K562 (cell line): ENCODE measurements at regions not wholly inside any gene's neighbourhood (a gene's known extent, or its start where the extent isn't known, plus 50 kb on each side); places are given as distances from the start of the nearest gene placed in this dataset.

Source experiments
- IRF2 ChIP-seq: sonication (generic); formaldehyde crosslinking; IDR thresholded peaks from 2 replicates; pipeline ENCODE4 v1.8.1; 2022; ENCODE audit warnings: mild to moderate bottlenecking, missing genetic modification reagents
- MAFK ChIP-seq: IDR thresholded peaks from 2 replicates; pipeline ENCODE4 v1.6.1; 2011; ENCODE audit warnings: low read length, improper control_type of control experiment
- NFIC ChIP-seq: fragments of 450-650 bp; IDR thresholded peaks from 2 replicates; pipeline ENCODE4 v1.6.1; 2017; ENCODE audit warnings: mild to moderate bottlenecking, inconsistent platforms
- PRPF4 ChIP-seq: fragments of 200-400 bp; formaldehyde crosslinking; IDR thresholded peaks from one replicate; pipeline ENCODE4 v1.6.1; 2017; ENCODE audit warnings: low read length, low read depth, mild to moderate bottlenecking; ENCODE audit not compliant: insufficient read depth, poor library complexity, severe bottlenecking
- PTBP1 ChIP-seq: fragments of 200-400 bp; formaldehyde crosslinking; IDR thresholded peaks from 2 replicates; pipeline ENCODE4 v1.6.1; 2017; ENCODE audit warnings: low read depth, low read length
- SRSF3 ChIP-seq: fragments of 200-400 bp; formaldehyde crosslinking; IDR thresholded peaks from 2 replicates; pipeline ENCODE4 v1.6.1; 2016; ENCODE audit warnings: mild to moderate bottlenecking, low read length, moderate library complexity; ENCODE audit not compliant: insufficient read depth
- ZNF41 ChIP-seq: fragments of 250-450 bp; sonication (Bioruptor Pico); conservative IDR thresholded peaks from 2 replicates; pipeline ENCODE4 v1.4.0; 2020; ENCODE audit warnings: mild to moderate bottlenecking
- ZNF583 ChIP-seq: fragments of 250-450 bp; sonication (Bioruptor Pico); IDR thresholded peaks from 2 replicates; pipeline ENCODE4 v1.4.0; 2020
- ZNF586 ChIP-seq: fragments of 450-650 bp; formaldehyde crosslinking; conservative IDR thresholded peaks from 2 replicates; pipeline ENCODE4 v1.4.0; 2020; ENCODE audit warnings: mild to moderate bottlenecking, moderate library complexity
- ZNF639 ChIP-seq, 2 experiments: fragments of 200-800 bp in 1 of 2; sonication (Bioruptor generic) in 1 of 2; sonication (generic) in 1 of 2; formaldehyde crosslinking in 1 of 2; IDR thresholded peaks in 1 of 2; conservative IDR thresholded peaks in 1 of 2; 2 replicates each; pipeline versions ENCODE4 v1.5.0 to v1.6.1; 2016 to 2020; ENCODE audit warnings: missing compliant biosample characterization in 1 of 2, missing genetic modification characterization in 1 of 2, missing genetic modification reagents in 1 of 2
- ZNF699 ChIP-seq: fragments of 250-450 bp; sonication (Bioruptor Pico); IDR thresholded peaks from 2 replicates; pipeline ENCODE4 v1.8.0; 2021; ENCODE audit warnings: mild to moderate bottlenecking, moderate library complexity; ENCODE audit not compliant: insufficient replicate concordance
- ZNF717 ChIP-seq: fragments of 250-450 bp; sonication (Bioruptor Pico); IDR thresholded peaks from 2 replicates; pipeline ENCODE4 v1.5.0; 2021
- ZNF766 ChIP-seq: fragments of 200-800 bp; sonication (Bioruptor generic); conservative IDR thresholded peaks from 2 replicates; pipeline ENCODE4 v1.6.1; 2016; ENCODE audit warnings: missing genetic modification characterization, missing compliant biosample characterization
- TF ChIP-seq, protein P1 (sequence below), 3 experiments: IDR thresholded peaks in 2 of 3; conservative IDR thresholded peaks in 1 of 3; 2 replicates each; pipeline ENCODE4 v1.5.1; 2011 to 2012; ENCODE audit warnings: low read length in 3 of 3, mild to moderate bottlenecking in 3 of 3, control low read depth in 2 of 3, improper control_type of control experiment in 1 of 3, inconsistent platforms in 1 of 3, low read depth in 1 of 3, mixed read lengths in 1 of 3, moderate library complexity in 1 of 3; ENCODE audit not compliant: insufficient read depth in 2 of 3
- TF ChIP-seq, protein P2 (sequence below): fragments of 250-450 bp; sonication (Bioruptor Pico); IDR thresholded peaks from 2 replicates; pipeline ENCODE4 v1.4.0; 2020; ENCODE audit warnings: mild to moderate bottlenecking, moderate library complexity
- TF ChIP-seq, protein P3 (sequence below), 2 experiments: fragments of 450-650 bp; conservative IDR thresholded peaks; 2 replicates each; pipeline ENCODE4 v1.6.1; 2017; ENCODE audit warnings: mild to moderate bottlenecking in 2 of 2, moderate library complexity in 2 of 2

DNA sequence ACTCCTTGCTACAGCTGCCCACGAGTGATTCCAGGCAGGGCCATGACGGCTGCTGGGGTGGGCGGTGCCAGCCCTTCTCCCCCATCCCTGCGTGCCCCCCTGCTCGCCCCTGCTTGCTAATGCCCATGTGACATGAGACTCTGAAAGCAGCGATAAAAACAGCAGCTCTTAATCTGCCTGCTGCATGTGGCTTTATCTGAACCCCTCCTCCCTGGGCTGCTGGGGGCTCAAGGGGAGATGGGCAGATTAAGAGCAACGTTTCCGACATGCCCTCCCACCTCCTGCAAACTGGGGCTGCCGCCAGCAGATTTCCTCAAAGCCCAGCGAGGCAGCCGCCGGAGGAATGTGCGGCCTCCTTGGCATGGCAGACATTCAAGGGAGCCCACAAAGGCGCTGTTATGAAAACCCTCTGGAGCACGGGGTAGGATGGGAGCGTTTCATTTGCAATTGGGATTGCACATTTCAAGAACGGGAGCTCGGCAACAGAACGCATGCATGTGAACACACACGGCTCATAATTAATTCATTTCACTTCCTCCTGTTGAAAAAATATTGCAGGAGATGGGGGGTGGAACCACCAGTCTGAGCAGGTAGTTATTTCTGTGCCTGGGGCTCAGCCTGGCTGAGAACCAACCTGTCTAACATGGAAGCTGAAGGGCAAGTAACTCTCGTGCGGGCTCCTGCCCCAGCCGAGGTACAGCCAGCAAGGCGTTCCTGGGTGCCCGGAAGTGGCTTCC is 504.2 kb upstream of the PROK2 start (continued):
- TF ChIP-seq MAFK (0 out of 2 replicates have a peak, but pooled peaks have one; percentile 2), ZNF586 (CRISPR knock-in tag) (no peak), ZNF717 (no peak), SRSF3 (no peak), NFIC (peak; percentile 91), PRPF4 (no peak), ZNF639 (CRISPR knock-in tag; conservative IDR thresholded peaks at IDR 0.05 in 1 of 2, IDR thresholded peaks at IDR 0.05 in 1 of 2) (peak in 1 of 2 experiments; percentile 76; a peak in 2 of 4 replicates), ZNF41 (CRISPR knock-in tag) (no peak), ZNF766 (CRISPR knock-in tag) (peak; percentile 50; the same call in 1 of the 2 replicates), ZNF583 (CRISPR knock-in tag) (peak; percentile 89), PTBP1 (no peak), ZNF699 (CRISPR knock-in tag) (no peak), IRF2 (CRISPR knock-in tag) (no peak)
- TF ChIP-seq, protein P1, sequence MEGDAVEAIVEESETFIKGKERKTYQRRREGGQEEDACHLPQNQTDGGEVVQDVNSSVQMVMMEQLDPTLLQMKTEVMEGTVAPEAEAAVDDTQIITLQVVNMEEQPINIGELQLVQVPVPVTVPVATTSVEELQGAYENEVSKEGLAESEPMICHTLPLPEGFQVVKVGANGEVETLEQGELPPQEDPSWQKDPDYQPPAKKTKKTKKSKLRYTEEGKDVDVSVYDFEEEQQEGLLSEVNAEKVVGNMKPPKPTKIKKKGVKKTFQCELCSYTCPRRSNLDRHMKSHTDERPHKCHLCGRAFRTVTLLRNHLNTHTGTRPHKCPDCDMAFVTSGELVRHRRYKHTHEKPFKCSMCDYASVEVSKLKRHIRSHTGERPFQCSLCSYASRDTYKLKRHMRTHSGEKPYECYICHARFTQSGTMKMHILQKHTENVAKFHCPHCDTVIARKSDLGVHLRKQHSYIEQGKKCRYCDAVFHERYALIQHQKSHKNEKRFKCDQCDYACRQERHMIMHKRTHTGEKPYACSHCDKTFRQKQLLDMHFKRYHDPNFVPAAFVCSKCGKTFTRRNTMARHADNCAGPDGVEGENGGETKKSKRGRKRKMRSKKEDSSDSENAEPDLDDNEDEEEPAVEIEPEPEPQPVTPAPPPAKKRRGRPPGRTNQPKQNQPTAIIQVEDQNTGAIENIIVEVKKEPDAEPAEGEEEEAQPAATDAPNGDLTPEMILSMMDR (IDR thresholded peaks at IDR 0.05 in 2 of 3, conservative IDR thresholded peaks at IDR 0.05 in 1 of 3; ENCODE audit: insufficient read depth in 2 of 3, low read depth in 1 of 3, low read length in 3 of 3), result no peak
- TF ChIP-seq, protein P2, sequence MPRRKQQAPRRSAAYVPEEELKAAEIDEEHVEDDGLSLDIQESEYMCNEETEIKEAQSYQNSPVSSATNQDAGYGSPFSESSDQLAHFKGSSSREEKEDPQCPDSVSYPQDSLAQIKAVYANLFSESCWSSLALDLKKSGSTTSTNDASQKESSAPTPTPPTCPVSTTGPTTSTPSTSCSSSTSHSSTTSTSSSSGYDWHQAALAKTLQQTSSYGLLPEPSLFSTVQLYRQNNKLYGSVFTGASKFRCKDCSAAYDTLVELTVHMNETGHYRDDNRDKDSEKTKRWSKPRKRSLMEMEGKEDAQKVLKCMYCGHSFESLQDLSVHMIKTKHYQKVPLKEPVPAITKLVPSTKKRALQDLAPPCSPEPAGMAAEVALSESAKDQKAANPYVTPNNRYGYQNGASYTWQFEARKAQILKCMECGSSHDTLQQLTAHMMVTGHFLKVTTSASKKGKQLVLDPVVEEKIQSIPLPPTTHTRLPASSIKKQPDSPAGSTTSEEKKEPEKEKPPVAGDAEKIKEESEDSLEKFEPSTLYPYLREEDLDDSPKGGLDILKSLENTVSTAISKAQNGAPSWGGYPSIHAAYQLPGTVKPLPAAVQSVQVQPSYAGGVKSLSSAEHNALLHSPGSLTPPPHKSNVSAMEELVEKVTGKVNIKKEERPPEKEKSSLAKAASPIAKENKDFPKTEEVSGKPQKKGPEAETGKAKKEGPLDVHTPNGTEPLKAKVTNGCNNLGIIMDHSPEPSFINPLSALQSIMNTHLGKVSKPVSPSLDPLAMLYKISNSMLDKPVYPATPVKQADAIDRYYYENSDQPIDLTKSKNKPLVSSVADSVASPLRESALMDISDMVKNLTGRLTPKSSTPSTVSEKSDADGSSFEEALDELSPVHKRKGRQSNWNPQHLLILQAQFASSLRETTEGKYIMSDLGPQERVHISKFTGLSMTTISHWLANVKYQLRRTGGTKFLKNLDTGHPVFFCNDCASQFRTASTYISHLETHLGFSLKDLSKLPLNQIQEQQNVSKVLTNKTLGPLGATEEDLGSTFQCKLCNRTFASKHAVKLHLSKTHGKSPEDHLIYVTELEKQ, result 0 out of 2 replicates have a peak, but pooled peaks have one; percentile 21
- TF ChIP-seq, protein P3, sequence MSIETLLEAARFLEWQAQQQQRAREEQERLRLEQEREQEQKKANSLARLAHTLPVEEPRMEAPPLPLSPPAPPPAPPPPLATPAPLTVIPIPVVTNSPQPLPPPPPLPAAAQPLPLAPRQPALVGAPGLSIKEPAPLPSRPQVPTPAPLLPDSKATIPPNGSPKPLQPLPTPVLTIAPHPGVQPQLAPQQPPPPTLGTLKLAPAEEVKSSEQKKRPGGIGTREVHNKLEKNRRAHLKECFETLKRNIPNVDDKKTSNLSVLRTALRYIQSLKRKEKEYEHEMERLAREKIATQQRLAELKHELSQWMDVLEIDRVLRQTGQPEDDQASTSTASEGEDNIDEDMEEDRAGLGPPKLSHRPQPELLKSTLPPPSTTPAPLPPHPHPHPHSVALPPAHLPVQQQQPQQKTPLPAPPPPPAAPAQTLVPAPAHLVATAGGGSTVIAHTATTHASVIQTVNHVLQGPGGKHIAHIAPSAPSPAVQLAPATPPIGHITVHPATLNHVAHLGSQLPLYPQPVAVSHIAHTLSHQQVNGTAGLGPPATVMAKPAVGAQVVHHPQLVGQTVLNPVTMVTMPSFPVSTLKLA (conservative IDR thresholded peaks at IDR 0.05), result peak; percentile 61 to 75; a peak in 3 of 4 replicates
